Femur (tissue), 1 donor: ENCODE measurements at regions not wholly inside any gene's neighbourhood (a gene's known extent, or its start where the extent isn't known, plus 50 kb on each side); places are given as distances from the start of the nearest gene placed in this dataset.
"Not testable (repeated sequence)": the region's sequence is repeated elsewhere in the genome, so short reads cannot be mapped to it uniquely, and the experiment has no call there.

ENCODE experiments used
- DNase-seq: peaks from one replicate; pipeline ENCODE4 v3.0.0-alpha.2; 2017

- no peak for DNase-seq
These were observed 130.6 kb downstream of the SPP2 start for GRCh38 chr2:234181121-234181520.

- no peak for DNase-seq
These were observed 128.5 kb downstream of the SPP2 start for GRCh38 chr2:234179031-234179363.

GRCh38 chr2:234178330-234179030 is 128.0 kb downstream of the SPP2 start:
- no peak for DNase-seq

GRCh38 chr2:234175649-234176048 is 125.1 kb downstream of the SPP2 start:
- no peak for DNase-seq

- DNase-seq: no peak
These were observed 124.2 kb downstream of the SPP2 start for GRCh38 chr2:234174742-234175141.

GRCh38 chr2:234172532-234172931 is 122.0 kb downstream of the SPP2 start:
- DNase-seq: no peak

- no peak for DNase-seq
These were observed 121.6 kb downstream of the SPP2 start for GRCh38 chr2:234172066-234172465.

GRCh38 chr2:234171666-234172065 is 121.2 kb downstream of the SPP2 start:
- no peak for DNase-seq

- DNase-seq: no peak
These were observed 119.2 kb downstream of the SPP2 start for GRCh38 chr2:234169674-234170073.

GRCh38 chr2:234168605-234169570 is 118.4 kb downstream of the SPP2 start:
- DNase-seq: not testable (repeated sequence)

- no peak for DNase-seq
These were observed 116.0 kb downstream of the SPP2 start for GRCh38 chr2:234166531-234166930.

- no peak for DNase-seq
These were observed 114.9 kb downstream of the SPP2 start for GRCh38 chr2:234165421-234165820.

GRCh38 chr2:234164493-234165413 is 114.3 kb downstream of the SPP2 start:
- no peak for DNase-seq

GRCh38 chr2:234163510-234164045 is 113.1 kb downstream of the SPP2 start:
- no peak for DNase-seq

- DNase-seq: no peak
These were observed 112.4 kb downstream of the SPP2 start for GRCh38 chr2:234162861-234163260.

- no peak for DNase-seq
These were observed 111.4 kb downstream of the SPP2 start for GRCh38 chr2:234161932-234162331.

GRCh38 chr2:234158812-234159211 is 108.3 kb downstream of the SPP2 start:
- DNase-seq: no peak

- no peak for DNase-seq
These were observed 107.5 kb downstream of the SPP2 start for GRCh38 chr2:234157817-234158588.

GRCh38 chr2:234156326-234156725 is 105.8 kb downstream of the SPP2 start:
- no peak for DNase-seq

GRCh38 chr2:234152835-234153234 is 102.3 kb downstream of the SPP2 start:
- DNase-seq: not testable (repeated sequence)

GRCh38 chr2:234147335-234147861 is 96.9 kb downstream of the SPP2 start:
- DNase-seq: no peak
